ENCODE measurements at regions not wholly inside any gene's neighbourhood (a gene's known extent, or its start where the extent isn't known, plus 50 kb on each side); places are given as distances from the start of the nearest gene placed in this dataset.

DNA sequence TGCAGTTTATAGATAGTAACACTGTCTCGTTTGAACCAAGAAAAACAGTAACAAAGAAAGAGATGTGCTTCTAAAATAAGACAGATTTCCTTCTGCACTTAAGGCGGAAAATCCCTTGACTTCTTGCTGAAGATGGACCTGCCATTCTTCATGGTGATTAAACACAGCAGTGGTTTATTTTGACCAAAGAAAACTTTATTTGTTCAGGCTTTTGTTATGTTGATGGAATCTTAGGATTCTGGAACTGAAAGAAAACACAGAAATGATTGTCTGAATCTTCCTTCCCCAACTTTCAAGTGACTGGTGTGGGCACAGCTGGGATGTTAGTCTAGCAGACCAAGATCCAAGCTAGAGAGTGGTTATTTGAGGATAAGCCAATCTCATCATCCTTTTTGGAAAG, 72.2 kb downstream of the DACT1 start:
- DNase-seq (ENCODE audit: low spot score), result no peak
- H3K4me3 ChIP-seq (ENCODE audit: low read length in 2 of 2), result no peak overlapping the region
- H3K18ac ChIP-seq (ENCODE audit: low read length), result no peak overlapping the region
- no peak overlapping the region for H2BK5ac ChIP-seq (ENCODE audit: low read length)
- H3K4ac ChIP-seq (ENCODE audit: low read length), result no peak overlapping the region
- H3K23ac ChIP-seq (ENCODE audit: low read depth, low read length, poor library complexity), result no peak overlapping the region
- no peaks in the 10 kb centered on the region for H3K79me1 ChIP-seq (ENCODE audit: low read depth, low read length)
- H2AFZ ChIP-seq (ENCODE audit: low read length), result peak overlapping the region; percentile 62
- H3K36me3 ChIP-seq (replicated peaks in 1 of 2; ENCODE audit: control insufficient read depth in 2 of 2, insufficient read depth in 2 of 2, low read length in 2 of 2), result no peaks in the 10 kb centered on the region
- no peak overlapping the region for H4K8ac ChIP-seq (ENCODE audit: low read depth, low read length)
- H2BK120ac ChIP-seq (ENCODE audit: low read depth, low read length), result no peak overlapping the region
- H3K4me2 ChIP-seq (ENCODE audit: insufficient read depth, low read length, poor library complexity, severe bottlenecking), result no peak overlapping the region
- H3K27ac ChIP-seq (replicated peaks; ENCODE audit: low read length), result no peak overlapping the region
- no peak overlapping the region for H3K9ac ChIP-seq (ENCODE audit: low read depth, low read length, poor library complexity)
- H2BK15ac ChIP-seq (ENCODE audit: low read length), result no peak overlapping the region
- no peak overlapping the region for H3K14ac ChIP-seq (ENCODE audit: low read length)
- H2AK5ac ChIP-seq (ENCODE audit: low read depth, low read length), result no peak overlapping the region
- no peaks in the 10 kb centered on the region for H3K9me3 ChIP-seq (replicated peaks in 1 of 2; ENCODE audit: control insufficient read depth in 2 of 2, insufficient read depth in 1 of 2, low read depth in 1 of 2, low read length in 2 of 2)
- WGBS, 2 donors (ENCODE audit: extremely low coverage in 2 of 2, insufficient read length in 2 of 2, insufficient replicate concordance in 1 of 2), result no CpG with 5 or more reads among the region's 2 CpGs
- no peak overlapping the region for H4K91ac ChIP-seq (ENCODE audit: low read depth, low read length, poor library complexity)
- no peak overlapping the region for H2BK12ac ChIP-seq (ENCODE audit: low read length)
- H3K27me3 ChIP-seq (ENCODE audit: control insufficient read depth in 3 of 3, insufficient read depth in 3 of 3, low read depth in 1 of 3, low read length in 3 of 3), result no peaks in the 10 kb centered on the region
- H3K4me1 ChIP-seq (ENCODE audit: control insufficient read depth in 2 of 2, insufficient read depth in 1 of 2, low read depth in 1 of 2, low read length in 2 of 2), result peaks cover 2 to 4% of the 10 kb centered on the region in 2 donors

DNA sequence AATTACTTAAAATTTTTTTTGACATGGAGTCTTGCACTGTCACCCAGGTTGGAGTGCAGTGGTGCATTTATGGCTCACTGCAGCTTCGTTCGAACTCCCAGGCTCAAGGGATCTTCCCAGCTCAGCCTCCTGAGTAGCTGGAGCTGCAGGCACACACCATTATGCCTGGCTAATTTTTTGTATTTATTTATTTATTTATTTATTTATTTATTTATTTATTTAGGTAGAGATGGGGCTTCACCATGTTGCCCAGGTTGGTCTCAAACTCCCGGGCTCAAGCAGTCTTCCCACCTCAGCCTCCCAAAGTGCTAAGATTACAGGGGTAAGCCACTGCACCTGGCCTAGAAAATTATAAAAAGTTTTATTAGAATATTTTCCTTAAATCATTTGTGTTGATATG, 73.6 kb downstream of the DACT1 start:
- no peaks in the 10 kb centered on the region for H3K9me3 ChIP-seq (replicated peaks in 1 of 2; ENCODE audit: control insufficient read depth in 2 of 2, insufficient read depth in 1 of 2, low read depth in 1 of 2, low read length in 2 of 2)
- no peaks in the 10 kb centered on the region for H3K79me1 ChIP-seq (ENCODE audit: low read depth, low read length)
- H3K27ac ChIP-seq (replicated peaks; ENCODE audit: low read length), result no peak overlapping the region
- no peak overlapping the region for H2BK12ac ChIP-seq (ENCODE audit: low read length)
- H3K4me3 ChIP-seq (ENCODE audit: low read length in 2 of 2), result no peak overlapping the region
- no peak overlapping the region for H2BK5ac ChIP-seq (ENCODE audit: low read length)
- no peak overlapping the region for H2AK5ac ChIP-seq (ENCODE audit: low read depth, low read length)
- DNase-seq (ENCODE audit: low spot score), result no peak
- H3K4ac ChIP-seq (ENCODE audit: low read length), result no peak overlapping the region
- no peak overlapping the region for H3K14ac ChIP-seq (ENCODE audit: low read length)
- WGBS, 2 donors (ENCODE audit: extremely low coverage in 2 of 2, insufficient read length in 2 of 2, insufficient replicate concordance in 1 of 2), result no CpG with 5 or more reads among the region's 3 CpGs
- peaks cover 0 to 2% of the 10 kb centered on the region in 2 donors for H3K4me1 ChIP-seq (ENCODE audit: control insufficient read depth in 2 of 2, insufficient read depth in 1 of 2, low read depth in 1 of 2, low read length in 2 of 2)
- H2BK120ac ChIP-seq (ENCODE audit: low read depth, low read length), result no peak overlapping the region
- no peak overlapping the region for H3K18ac ChIP-seq (ENCODE audit: low read length)
- no peak overlapping the region for H2AFZ ChIP-seq (ENCODE audit: low read length)
- H3K27me3 ChIP-seq (ENCODE audit: control insufficient read depth in 3 of 3, insufficient read depth in 3 of 3, low read depth in 1 of 3, low read length in 3 of 3), result no peaks in the 10 kb centered on the region
- no peak overlapping the region for H4K8ac ChIP-seq (ENCODE audit: low read depth, low read length)
- H3K4me2 ChIP-seq (ENCODE audit: insufficient read depth, low read length, poor library complexity, severe bottlenecking), result no peak overlapping the region
- no peak overlapping the region for H2BK15ac ChIP-seq (ENCODE audit: low read length)
- no peak overlapping the region for H3K9ac ChIP-seq (ENCODE audit: low read depth, low read length, poor library complexity)
- no peaks in the 10 kb centered on the region for H3K36me3 ChIP-seq (replicated peaks in 1 of 2; ENCODE audit: control insufficient read depth in 2 of 2, insufficient read depth in 2 of 2, low read length in 2 of 2)
- no peak overlapping the region for H4K91ac ChIP-seq (ENCODE audit: low read depth, low read length, poor library complexity)
- no peak overlapping the region for H3K23ac ChIP-seq (ENCODE audit: low read depth, low read length, poor library complexity)

GRCh38 chr14:58712357-58712756, 74.6 kb downstream of the DACT1 start:
- H4K91ac ChIP-seq (ENCODE audit: low read depth, low read length, poor library complexity), result no peak overlapping the region
- no peak overlapping the region for H3K27ac ChIP-seq (replicated peaks; ENCODE audit: low read length)
- no CpG with 5 or more reads among the region's 6 CpGs for WGBS, 2 donors (ENCODE audit: extremely low coverage in 2 of 2, insufficient read length in 2 of 2, insufficient replicate concordance in 1 of 2)
- no peak overlapping the region for H2AK5ac ChIP-seq (ENCODE audit: low read depth, low read length)
- no peak for DNase-seq (ENCODE audit: low spot score)
- H3K23ac ChIP-seq (ENCODE audit: low read depth, low read length, poor library complexity), result no peak overlapping the region
- no peak overlapping the region for H3K4ac ChIP-seq (ENCODE audit: low read length)
- no peak overlapping the region for H3K18ac ChIP-seq (ENCODE audit: low read length)
- no peak overlapping the region for H2BK15ac ChIP-seq (ENCODE audit: low read length)
- no peak overlapping the region for H3K4me3 ChIP-seq (ENCODE audit: low read length in 2 of 2)
- H2AFZ ChIP-seq (ENCODE audit: low read length), result no peak overlapping the region
- H3K14ac ChIP-seq (ENCODE audit: low read length), result no peak overlapping the region
- no peak overlapping the region for H3K9ac ChIP-seq (ENCODE audit: low read depth, low read length, poor library complexity)
- no peaks in the 10 kb centered on the region for H3K79me1 ChIP-seq (ENCODE audit: low read depth, low read length)
- H2BK12ac ChIP-seq (ENCODE audit: low read length), result no peak overlapping the region
- H3K9me3 ChIP-seq (replicated peaks in 1 of 2; ENCODE audit: control insufficient read depth in 2 of 2, insufficient read depth in 1 of 2, low read depth in 1 of 2, low read length in 2 of 2), result no peaks in the 10 kb centered on the region
- H2BK5ac ChIP-seq (ENCODE audit: low read length), result no peak overlapping the region
- no peak overlapping the region for H4K8ac ChIP-seq (ENCODE audit: low read depth, low read length)
- H3K36me3 ChIP-seq (replicated peaks in 1 of 2; ENCODE audit: control insufficient read depth in 2 of 2, insufficient read depth in 2 of 2, low read length in 2 of 2), result no peaks in the 10 kb centered on the region
- no peak overlapping the region for H2BK120ac ChIP-seq (ENCODE audit: low read depth, low read length)
- no peak overlapping the region for H3K4me2 ChIP-seq (ENCODE audit: insufficient read depth, low read length, poor library complexity, severe bottlenecking)
- H3K27me3 ChIP-seq (ENCODE audit: control insufficient read depth in 3 of 3, insufficient read depth in 3 of 3, low read depth in 1 of 3, low read length in 3 of 3), result no peaks in the 10 kb centered on the region
- H3K4me1 ChIP-seq (ENCODE audit: control insufficient read depth in 2 of 2, insufficient read depth in 1 of 2, low read depth in 1 of 2, low read length in 2 of 2), result peaks cover 0 to 8% of the 10 kb centered on the region in 2 donors

DNA sequence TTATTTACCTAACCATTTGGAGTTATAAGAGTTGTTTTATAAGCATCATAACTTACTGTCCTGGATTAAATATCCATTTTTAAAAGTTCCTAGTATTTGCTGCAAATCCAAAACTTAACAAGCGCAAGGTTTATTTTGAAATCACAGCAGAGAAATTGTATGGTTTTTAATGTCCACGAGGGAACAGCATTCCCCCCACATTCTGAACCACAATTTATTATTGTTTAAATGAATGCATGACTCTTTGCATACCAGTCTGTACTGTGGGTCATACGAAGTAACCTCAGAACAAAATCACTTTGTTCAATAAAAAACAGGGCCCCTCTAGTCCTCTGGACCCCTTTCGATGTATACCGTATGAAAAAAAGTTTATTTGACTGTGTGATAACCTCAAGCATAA, 75.9 kb downstream of the DACT1 start:
- H3K4me1 ChIP-seq (ENCODE audit: control insufficient read depth in 2 of 2, insufficient read depth in 1 of 2, low read depth in 1 of 2, low read length in 2 of 2), result peaks cover 0 to 11% of the 10 kb centered on the region in 2 donors
- H3K27ac ChIP-seq (replicated peaks; ENCODE audit: low read length), result no peak overlapping the region
- no peaks in the 10 kb centered on the region for H3K9me3 ChIP-seq (replicated peaks in 1 of 2; ENCODE audit: control insufficient read depth in 2 of 2, insufficient read depth in 1 of 2, low read depth in 1 of 2, low read length in 2 of 2)
- no peak overlapping the region for H3K14ac ChIP-seq (ENCODE audit: low read length)
- H3K18ac ChIP-seq (ENCODE audit: low read length), result no peak overlapping the region
- no peak for DNase-seq (ENCODE audit: low spot score)
- H2BK15ac ChIP-seq (ENCODE audit: low read length), result no peak overlapping the region
- H3K23ac ChIP-seq (ENCODE audit: low read depth, low read length, poor library complexity), result no peak overlapping the region
- H4K8ac ChIP-seq (ENCODE audit: low read depth, low read length), result no peak overlapping the region
- no peak overlapping the region for H2AK5ac ChIP-seq (ENCODE audit: low read depth, low read length)
- no peak overlapping the region for H4K91ac ChIP-seq (ENCODE audit: low read depth, low read length, poor library complexity)
- no peaks in the 10 kb centered on the region for H3K27me3 ChIP-seq (ENCODE audit: control insufficient read depth in 3 of 3, insufficient read depth in 3 of 3, low read depth in 1 of 3, low read length in 3 of 3)
- H2AFZ ChIP-seq (ENCODE audit: low read length), result no peak overlapping the region
- H2BK120ac ChIP-seq (ENCODE audit: low read depth, low read length), result no peak overlapping the region
- H2BK5ac ChIP-seq (ENCODE audit: low read length), result no peak overlapping the region
- H3K9ac ChIP-seq (ENCODE audit: low read depth, low read length, poor library complexity), result no peak overlapping the region
- H3K4me2 ChIP-seq (ENCODE audit: insufficient read depth, low read length, poor library complexity, severe bottlenecking), result no peak overlapping the region
- H2BK12ac ChIP-seq (ENCODE audit: low read length), result no peak overlapping the region
- no peak overlapping the region for H3K4ac ChIP-seq (ENCODE audit: low read length)
- no peaks in the 10 kb centered on the region for H3K79me1 ChIP-seq (ENCODE audit: low read depth, low read length)
- H3K36me3 ChIP-seq (replicated peaks in 1 of 2; ENCODE audit: control insufficient read depth in 2 of 2, insufficient read depth in 2 of 2, low read length in 2 of 2), result no peaks in the 10 kb centered on the region
- no CpG with 5 or more reads among the region's 5 CpGs for WGBS, 2 donors (ENCODE audit: extremely low coverage in 2 of 2, insufficient read length in 2 of 2, insufficient replicate concordance in 1 of 2)
- no peak overlapping the region for H3K4me3 ChIP-seq (ENCODE audit: low read length in 2 of 2)

All from neuronal stem cell (in vitro differentiated cells).